DMS79 (cell line): ENCODE measurements at regions not wholly inside any gene's neighbourhood (a gene's known extent, or its start where the extent isn't known, plus 50 kb on each side); places are given as distances from the start of the nearest gene placed in this dataset.

Source experiments
- DNase-seq: peaks from one replicate; lab custom pipeline; 2025; lab: John Stamatoyannopoulos, UW

GRCh38 chr6:40312213-40313015 is 274.8 kb downstream of the LRFN2 start:
- DNase-seq = no peak

GRCh38 chr6:40308533-40309306 is 278.4 kb downstream of the LRFN2 start:
- DNase-seq = peak; percentile 30

- DNase-seq = no peak
Measured at GRCh38 chr6:40307712-40308111, 279.5 kb downstream of the LRFN2 start.

- no peak for DNase-seq
Measured at GRCh38 chr6:40302856-40303454, 284.2 kb downstream of the LRFN2 start.

GRCh38 chr6:40299681-40300080 is 287.5 kb downstream of the LRFN2 start:
- no peak for DNase-seq

DNA sequence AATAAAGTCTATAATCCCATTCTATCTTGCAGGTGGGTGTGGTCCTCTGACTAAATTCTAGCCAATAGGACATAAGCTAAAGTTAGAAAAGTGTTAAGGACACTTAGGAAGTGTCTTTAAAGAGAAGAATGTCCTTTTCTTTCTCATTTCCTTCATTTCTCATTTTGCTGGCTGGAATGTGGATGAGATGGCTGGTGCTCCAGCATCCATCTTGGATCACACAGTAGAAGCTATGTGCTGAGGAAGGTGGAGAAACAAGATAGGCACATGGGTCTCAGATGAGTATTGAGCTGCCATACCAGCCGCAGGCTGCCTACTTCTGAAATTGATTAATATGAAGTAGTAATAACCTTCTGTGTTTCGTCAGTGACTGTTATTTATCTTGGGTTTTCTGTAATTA is 289.0 kb downstream of the LRFN2 start:
- no peak for DNase-seq

- DNase-seq = peak; percentile 16
Measured at GRCh38 chr6:40295251-40295950, 291.8 kb downstream of the LRFN2 start.

- DNase-seq = no peak
Measured at GRCh38 chr6:40293460-40294185, 293.5 kb downstream of the LRFN2 start.

GRCh38 chr6:40293060-40293459 is 294.1 kb downstream of the LRFN2 start:
- DNase-seq = no peak

- DNase-seq = no peak
Measured at GRCh38 chr6:40290816-40291215, 296.3 kb downstream of the LRFN2 start.

DNA sequence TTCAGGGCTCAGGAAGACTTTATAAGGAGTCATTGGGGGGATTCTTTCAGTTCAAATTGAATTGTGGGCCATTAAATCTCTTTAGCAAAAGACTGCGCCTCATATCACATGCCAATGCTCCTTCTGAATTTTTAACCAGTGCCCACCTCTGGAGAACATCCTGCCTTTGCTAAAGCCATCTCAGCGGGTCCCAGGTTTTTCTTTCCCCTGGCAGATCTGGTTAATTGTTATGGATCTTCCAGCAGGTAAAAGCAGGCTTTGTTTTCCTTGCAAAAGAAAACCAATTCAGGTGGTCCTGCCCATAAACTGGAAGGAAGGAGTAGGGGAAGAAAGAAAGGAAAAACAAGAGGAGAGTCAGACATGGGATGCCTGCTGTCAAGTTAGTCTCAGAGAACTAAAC is 298.2 kb downstream of the LRFN2 start:
- no peak for DNase-seq

DNA sequence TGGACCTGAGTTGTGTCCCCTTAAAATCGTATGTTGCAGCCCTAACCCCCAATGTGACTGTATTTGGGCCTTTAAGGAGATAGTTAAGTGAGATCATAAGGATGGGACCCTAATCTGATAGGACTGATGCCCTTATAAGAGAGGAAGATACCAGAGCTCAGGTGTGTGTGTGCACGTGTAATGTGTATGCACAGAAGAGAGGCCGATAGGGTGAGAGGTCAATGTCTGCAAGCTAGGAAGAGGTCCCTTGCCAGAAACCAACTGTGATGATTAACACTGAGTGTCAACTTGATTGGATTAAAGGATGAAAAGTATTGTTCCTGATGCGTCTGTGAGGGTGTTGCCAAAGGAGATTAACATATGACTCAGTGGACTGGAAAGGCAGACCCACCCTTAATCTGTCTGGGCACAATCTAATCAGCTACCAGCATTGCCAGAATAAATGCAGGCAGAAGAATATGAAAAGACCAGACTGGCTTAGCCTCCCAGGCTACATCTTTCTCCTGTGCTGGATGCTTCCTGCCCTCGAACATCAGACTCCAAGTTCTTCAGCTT is 299.8 kb downstream of the LRFN2 start:
- no peak for DNase-seq

- no peak for DNase-seq
Measured at GRCh38 chr6:40286721-40287120, 300.4 kb downstream of the LRFN2 start.

GRCh38 chr6:40285996-40286395 is 301.2 kb downstream of the LRFN2 start:
- DNase-seq = no peak

- no peak for DNase-seq
Measured at GRCh38 chr6:40285535-40285934, 301.6 kb downstream of the LRFN2 start.

GRCh38 chr6:40282986-40283385 is 304.2 kb downstream of the LRFN2 start:
- no peak for DNase-seq

DNA sequence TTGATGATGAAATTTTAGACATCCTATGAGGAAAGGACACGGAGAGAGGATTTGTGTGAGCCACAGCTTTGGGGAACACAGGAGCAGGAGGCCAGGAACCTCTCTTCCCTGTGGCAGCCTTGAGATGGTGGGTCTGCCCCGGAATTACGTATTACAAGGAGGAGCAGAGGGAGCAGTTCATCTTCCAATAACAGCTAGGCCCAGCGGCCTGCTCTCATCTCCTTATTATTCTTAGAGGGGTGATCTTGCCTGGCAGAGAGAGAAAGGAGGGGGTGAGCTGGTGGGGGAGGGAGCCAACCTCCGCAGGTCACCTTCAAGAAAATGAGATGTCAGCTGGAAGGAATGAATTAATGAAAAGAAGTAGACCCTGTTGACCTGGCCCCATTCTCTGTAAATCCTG is 305.8 kb downstream of the LRFN2 start:
- no peak for DNase-seq

- no peak for DNase-seq
Measured at GRCh38 chr6:40280231-40280630, 306.9 kb downstream of the LRFN2 start.

DNA sequence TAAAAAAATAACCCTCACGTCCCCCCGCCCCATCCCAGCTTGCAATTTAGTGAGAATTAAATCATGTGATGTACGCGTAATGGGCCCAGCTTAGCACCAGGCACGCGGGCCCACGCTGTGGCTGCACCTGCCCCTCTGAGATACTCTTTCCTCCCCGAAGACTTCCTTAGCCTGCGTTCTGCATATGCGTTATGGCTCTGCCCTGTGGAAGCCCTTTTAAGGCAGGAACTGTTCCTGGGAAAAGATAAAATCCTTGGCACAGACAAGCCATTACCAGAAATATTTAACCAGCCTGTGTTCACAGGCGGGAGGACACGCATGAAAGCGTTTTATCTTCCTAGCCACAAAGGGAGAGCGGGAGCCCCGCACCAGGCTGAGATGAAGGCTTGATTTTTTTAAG is 311.0 kb downstream of the LRFN2 start:
- DNase-seq = no peak

- no peak for DNase-seq
Measured at GRCh38 chr6:40274058-40274457, 313.1 kb downstream of the LRFN2 start.

DNA sequence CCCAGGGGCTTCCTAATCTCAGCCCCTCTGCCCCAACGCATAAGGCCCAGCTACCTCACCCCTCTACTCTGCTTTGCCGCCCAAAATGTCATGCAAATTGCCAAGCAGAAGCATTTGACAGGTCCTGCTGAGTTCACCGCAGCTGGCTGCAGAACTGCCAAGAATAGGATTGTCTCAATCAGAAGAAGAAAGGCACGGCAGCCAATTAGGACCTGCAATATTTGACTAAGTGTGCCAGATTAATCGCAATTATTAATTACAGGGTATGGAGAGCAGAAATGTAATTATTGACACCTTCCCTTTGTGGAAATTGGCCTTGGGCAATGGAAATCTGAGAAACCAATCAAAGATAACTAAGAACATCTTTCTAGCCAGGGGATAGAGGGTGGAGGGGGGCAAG is 318.6 kb downstream of the LRFN2 start:
- no peak for DNase-seq
